Neuronal stem cell (in vitro differentiated cells): ENCODE measurements at regions not wholly inside any gene's neighbourhood (a gene's known extent, or its start where the extent isn't known, plus 50 kb on each side); places are given as distances from the start of the nearest gene placed in this dataset.

ENCODE experiments used
- DNase-seq: peaks from one replicate; pipeline ENCODE4 v3.0.0-alpha.2; 2013; ENCODE audit warnings: low spot score
- H2AFZ ChIP-seq: one replicate; pipeline ENCODE4 v1.6.1; 2013; ENCODE audit warnings: mild to moderate bottlenecking, low read length, inconsistent platforms
- H2AK5ac ChIP-seq: 2 replicates; pipeline ENCODE4 v1.6.1; 2013; ENCODE audit warnings: low read depth, mild to moderate bottlenecking, inconsistent platforms, low read length, moderate library complexity, mixed read lengths
- H2BK120ac ChIP-seq: 2 replicates; pipeline ENCODE4 v1.6.1; 2013; ENCODE audit warnings: low read depth, mild to moderate bottlenecking, inconsistent platforms, low read length, moderate library complexity, mixed read lengths
- H2BK12ac ChIP-seq: one replicate; pipeline ENCODE4 v1.6.1; 2013; ENCODE audit warnings: low read length, inconsistent platforms
- H2BK15ac ChIP-seq: 2 replicates; pipeline ENCODE4 v1.6.1; 2013; ENCODE audit warnings: mild to moderate bottlenecking, low read length, inconsistent platforms, mixed read lengths
- H2BK5ac ChIP-seq: one replicate; pipeline ENCODE4 v1.6.1; 2013; ENCODE audit warnings: inconsistent platforms, mild to moderate bottlenecking, low read length, moderate library complexity
- H3K14ac ChIP-seq: one replicate; pipeline ENCODE4 v1.6.1; 2013; ENCODE audit warnings: low read length, inconsistent platforms
- H3K18ac ChIP-seq: 2 replicates; pipeline ENCODE4 v1.6.1; 2013; ENCODE audit warnings: low read length, inconsistent platforms
- H3K23ac ChIP-seq: 2 replicates; pipeline ENCODE4 v1.6.1; 2013; ENCODE audit warnings: low read depth, mild to moderate bottlenecking, mixed read lengths, low read length, inconsistent platforms; ENCODE audit not compliant: poor library complexity
- H3K27ac ChIP-seq: replicated peaks from 3 replicates; pipeline ENCODE4 v1.5.1; 2013; ENCODE audit warnings: low read length, inconsistent platforms
- H3K27me3 ChIP-seq, 3 experiments: 2 replicates each; pipeline ENCODE4 v1.6.1; 2013; ENCODE audit warnings: low read length in 3 of 3, mild to moderate bottlenecking in 2 of 3, inconsistent platforms in 1 of 3, low read depth in 1 of 3, mixed read lengths in 1 of 3, moderate library complexity in 1 of 3; ENCODE audit not compliant: control insufficient read depth in 3 of 3, insufficient read depth in 3 of 3
- H3K36me3 ChIP-seq, 2 donors: replicated peaks in 1 of 2; 2 replicates each; pipeline ENCODE4 v1.6.1; 2013; ENCODE audit warnings: low read length in 2 of 2; ENCODE audit not compliant: control insufficient read depth in 2 of 2, insufficient read depth in 2 of 2
- H3K4ac ChIP-seq: 2 replicates; pipeline ENCODE4 v1.6.1; 2013; ENCODE audit warnings: inconsistent platforms, mild to moderate bottlenecking, low read length, moderate library complexity
- H3K4me1 ChIP-seq, 2 donors: 1 replicate in 1 of 2; 2 replicates in 1 of 2; pipeline ENCODE4 v1.6.1; 2013; ENCODE audit warnings: low read length in 2 of 2, low read depth in 1 of 2; ENCODE audit not compliant: control insufficient read depth in 2 of 2, insufficient read depth in 1 of 2
- H3K4me2 ChIP-seq: one replicate; pipeline ENCODE4 v1.6.1; 2013; ENCODE audit warnings: mild to moderate bottlenecking, low read length, inconsistent platforms; ENCODE audit not compliant: insufficient read depth, poor library complexity, severe bottlenecking
- H3K4me3 ChIP-seq, 2 donors: 2 replicates each; pipeline ENCODE4 v1.5.1; 2013; ENCODE audit warnings: low read length in 2 of 2, mild to moderate bottlenecking in 2 of 2, inconsistent platforms in 1 of 2, moderate library complexity in 1 of 2
- H3K79me1 ChIP-seq: one replicate; pipeline ENCODE4 v1.6.1; 2013; ENCODE audit warnings: low read depth, mild to moderate bottlenecking, inconsistent platforms, low read length, moderate library complexity
- H3K9ac ChIP-seq: one replicate; pipeline ENCODE4 v1.6.1; 2013; ENCODE audit warnings: mild to moderate bottlenecking, low read depth, low read length, inconsistent platforms; ENCODE audit not compliant: poor library complexity
- H3K9me3 ChIP-seq, 2 donors: replicated peaks in 1 of 2; 2 replicates each; pipeline versions ENCODE3 to v1.6.1; 2013; ENCODE audit warnings: low read length in 2 of 2, mild to moderate bottlenecking in 2 of 2, inconsistent platforms in 1 of 2, low read depth in 1 of 2, mixed read lengths in 1 of 2, moderate library complexity in 1 of 2; ENCODE audit not compliant: control insufficient read depth in 2 of 2, insufficient read depth in 1 of 2
- H4K8ac ChIP-seq: one replicate; pipeline ENCODE4 v1.6.1; 2013; ENCODE audit warnings: low read depth, mild to moderate bottlenecking, inconsistent platforms, low read length, moderate library complexity
- H4K91ac ChIP-seq: one replicate; pipeline ENCODE4 v1.6.1; 2013; ENCODE audit warnings: low read length, low read depth, mild to moderate bottlenecking, inconsistent platforms; ENCODE audit not compliant: poor library complexity
- WGBS, 2 donors: extraction: QIAGEN DNeasy Blood & Tissue Kit; methylation state at CpG; one replicate each; pipeline ENCODE4 v1.1.7; 2013; ENCODE audit warnings: missing lambda C conversion rate in 2 of 2, mixed read lengths in 1 of 2; ENCODE audit not compliant: insufficient read length in 2 of 2, insufficient replicate concordance in 1 of 2; ENCODE audit errors: extremely low coverage in 2 of 2; 5-methylcytosine and 5-hydroxymethylcytosine counted together

GRCh38 chr21:24870633-24871032 is 736.6 kb downstream of the MRPL39 start:
- Histone ChIP-seq H3K27ac (no peak overlapping the region), H3K36me3 (no peaks in the 10 kb centered on the region), H2AK5ac (no peak overlapping the region), H2BK120ac (no peak overlapping the region), H2BK15ac (no peak overlapping the region), H3K23ac (no peak overlapping the region), H3K18ac (no peak overlapping the region), H2AFZ (no peak overlapping the region), H3K9ac (no peak overlapping the region), H3K4me3 (no peak overlapping the region), H3K9me3 (no peaks in the 10 kb centered on the region), H3K79me1 (no peaks in the 10 kb centered on the region), H3K4me1 (no peaks in the 10 kb centered on the region), H3K4ac (no peak overlapping the region), H2BK5ac (no peak overlapping the region), H3K4me2 (no peak overlapping the region), H3K14ac (no peak overlapping the region), H4K91ac (no peak overlapping the region), H2BK12ac (no peak overlapping the region), H4K8ac (no peak overlapping the region), H3K27me3 (no peaks in the 10 kb centered on the region)
- DNase-seq = no peak
- WGBS, 2 donors = no CpG with 5 or more reads among the region's 4 CpGs

- H3K4me2 ChIP-seq = no peak overlapping the region
- H3K36me3 ChIP-seq = no peaks in the 10 kb centered on the region
- H3K79me1 ChIP-seq = no peaks in the 10 kb centered on the region
- no peak overlapping the region for H3K9ac ChIP-seq
- no CpG with 5 or more reads among the region's 2 CpGs for WGBS, 2 donors
- H4K8ac ChIP-seq = no peak overlapping the region
- H2AFZ ChIP-seq = no peak overlapping the region
- H3K23ac ChIP-seq = no peak overlapping the region
- no peak for DNase-seq
- no peak overlapping the region for H4K91ac ChIP-seq
- H3K9me3 ChIP-seq = no peaks in the 10 kb centered on the region
- H2BK5ac ChIP-seq = no peak overlapping the region
- H3K14ac ChIP-seq = no peak overlapping the region
- no peaks in the 10 kb centered on the region for H3K4me1 ChIP-seq
- H3K18ac ChIP-seq = no peak overlapping the region
- H3K4me3 ChIP-seq = no peak overlapping the region
- H2BK12ac ChIP-seq = no peak overlapping the region
- H3K27me3 ChIP-seq = no peaks in the 10 kb centered on the region
- no peak overlapping the region for H2BK15ac ChIP-seq
- H2AK5ac ChIP-seq = no peak overlapping the region
- H3K4ac ChIP-seq = no peak overlapping the region
- H2BK120ac ChIP-seq = no peak overlapping the region
- no peak overlapping the region for H3K27ac ChIP-seq
Observed at GRCh38 chr21:24869862-24870261, 737.4 kb downstream of the MRPL39 start.

- H2BK5ac ChIP-seq = no peak overlapping the region
- no peak overlapping the region for H3K18ac ChIP-seq
- H4K91ac ChIP-seq = no peak overlapping the region
- no peaks in the 10 kb centered on the region for H3K27me3 ChIP-seq
- H3K4ac ChIP-seq = no peak overlapping the region
- no peak for DNase-seq
- H3K9ac ChIP-seq = no peak overlapping the region
- no peak overlapping the region for H4K8ac ChIP-seq
- H2BK12ac ChIP-seq = no peak overlapping the region
- WGBS, 2 donors = no CpG with 5 or more reads among the region's 1 CpG
- no peak overlapping the region for H3K14ac ChIP-seq
- H3K9me3 ChIP-seq = no peaks in the 10 kb centered on the region
- H2AK5ac ChIP-seq = no peak overlapping the region
- no peaks in the 10 kb centered on the region for H3K4me1 ChIP-seq
- no peak overlapping the region for H2BK120ac ChIP-seq
- no peak overlapping the region for H3K4me3 ChIP-seq
- H3K23ac ChIP-seq = no peak overlapping the region
- H3K36me3 ChIP-seq = no peaks in the 10 kb centered on the region
- no peaks in the 10 kb centered on the region for H3K79me1 ChIP-seq
- no peak overlapping the region for H3K4me2 ChIP-seq
- no peak overlapping the region for H2AFZ ChIP-seq
- H3K27ac ChIP-seq = no peak overlapping the region
- H2BK15ac ChIP-seq = no peak overlapping the region
Observed at GRCh38 chr21:24868117-24868516, 739.2 kb downstream of the MRPL39 start.

GRCh38 chr21:24861471-24861870 is 745.8 kb downstream of the MRPL39 start:
- no peaks in the 10 kb centered on the region for H3K27me3 ChIP-seq
- no peak overlapping the region for H4K8ac ChIP-seq
- no peak overlapping the region for H3K4me3 ChIP-seq
- H3K4me2 ChIP-seq = no peak overlapping the region
- H3K27ac ChIP-seq = no peak overlapping the region
- no CpG with 5 or more reads among the region's 1 CpG for WGBS, 2 donors
- H3K9ac ChIP-seq = no peak overlapping the region
- DNase-seq = no peak
- no peak overlapping the region for H2BK120ac ChIP-seq
- no peak overlapping the region for H2BK12ac ChIP-seq
- H3K4ac ChIP-seq = no peak overlapping the region
- no peaks in the 10 kb centered on the region for H3K4me1 ChIP-seq
- no peak overlapping the region for H2BK5ac ChIP-seq
- H3K79me1 ChIP-seq = no peaks in the 10 kb centered on the region
- no peak overlapping the region for H3K23ac ChIP-seq
- H2AFZ ChIP-seq = no peak overlapping the region
- H4K91ac ChIP-seq = no peak overlapping the region
- no peak overlapping the region for H3K14ac ChIP-seq
- H3K18ac ChIP-seq = no peak overlapping the region
- H2AK5ac ChIP-seq = no peak overlapping the region
- H3K36me3 ChIP-seq = no peaks in the 10 kb centered on the region
- H3K9me3 ChIP-seq = no peaks in the 10 kb centered on the region
- no peak overlapping the region for H2BK15ac ChIP-seq
